Fibroblast of lung (primary cell): ENCODE measurements at regions not wholly inside any gene's neighbourhood (a gene's known extent, or its start where the extent isn't known, plus 50 kb on each side); places are given as distances from the start of the nearest gene placed in this dataset.

ENCODE experiments used
- EZH2 ChIP-seq: IDR thresholded peaks from 2 replicates; pipeline ENCODE4 v1.5.1; 2012; ENCODE audit warnings: low read length, control low read depth, mild to moderate bottlenecking; ENCODE audit errors: missing control alignments
- TF ChIP-seq, protein P1 (sequence below), 2 donors: IDR thresholded peaks in 1 of 2; conservative IDR thresholded peaks in 1 of 2; 1 replicate in 1 of 2; 2 replicates in 1 of 2; pipeline ENCODE4 v1.5.1; 2011 to 2012; ENCODE audit warnings: low read length in 2 of 2, control low read depth in 1 of 2, inconsistent platforms in 1 of 2, low read depth in 1 of 2, mild to moderate bottlenecking in 1 of 2

GRCh38 chr2:180679693-180680092 lies 300.7 kb upstream of the UBE2E3 start:
- TF ChIP-seq, protein P1, sequence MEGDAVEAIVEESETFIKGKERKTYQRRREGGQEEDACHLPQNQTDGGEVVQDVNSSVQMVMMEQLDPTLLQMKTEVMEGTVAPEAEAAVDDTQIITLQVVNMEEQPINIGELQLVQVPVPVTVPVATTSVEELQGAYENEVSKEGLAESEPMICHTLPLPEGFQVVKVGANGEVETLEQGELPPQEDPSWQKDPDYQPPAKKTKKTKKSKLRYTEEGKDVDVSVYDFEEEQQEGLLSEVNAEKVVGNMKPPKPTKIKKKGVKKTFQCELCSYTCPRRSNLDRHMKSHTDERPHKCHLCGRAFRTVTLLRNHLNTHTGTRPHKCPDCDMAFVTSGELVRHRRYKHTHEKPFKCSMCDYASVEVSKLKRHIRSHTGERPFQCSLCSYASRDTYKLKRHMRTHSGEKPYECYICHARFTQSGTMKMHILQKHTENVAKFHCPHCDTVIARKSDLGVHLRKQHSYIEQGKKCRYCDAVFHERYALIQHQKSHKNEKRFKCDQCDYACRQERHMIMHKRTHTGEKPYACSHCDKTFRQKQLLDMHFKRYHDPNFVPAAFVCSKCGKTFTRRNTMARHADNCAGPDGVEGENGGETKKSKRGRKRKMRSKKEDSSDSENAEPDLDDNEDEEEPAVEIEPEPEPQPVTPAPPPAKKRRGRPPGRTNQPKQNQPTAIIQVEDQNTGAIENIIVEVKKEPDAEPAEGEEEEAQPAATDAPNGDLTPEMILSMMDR (conservative IDR thresholded peaks at IDR 0.05 in 1 of 2, IDR thresholded peaks at IDR 0.05 in 1 of 2; ENCODE audit: low read depth in 1 of 2, low read length in 2 of 2): no peak
- TF ChIP-seq EZH2: no peak
